HG03135 (cell line): ENCODE measurements at regions not wholly inside any gene's neighbourhood (a gene's known extent, or its start where the extent isn't known, plus 50 kb on each side); places are given as distances from the start of the nearest gene placed in this dataset.

Source experiments
- ATAC-seq: cut with Tn5 transposase; IDR thresholded peaks from one replicate; pipeline ENCODE4 v1.9.1; 2021; ENCODE audit warnings: mild to moderate bottlenecking, moderate library complexity; ENCODE audit not compliant: unreplicated experiment

DNA sequence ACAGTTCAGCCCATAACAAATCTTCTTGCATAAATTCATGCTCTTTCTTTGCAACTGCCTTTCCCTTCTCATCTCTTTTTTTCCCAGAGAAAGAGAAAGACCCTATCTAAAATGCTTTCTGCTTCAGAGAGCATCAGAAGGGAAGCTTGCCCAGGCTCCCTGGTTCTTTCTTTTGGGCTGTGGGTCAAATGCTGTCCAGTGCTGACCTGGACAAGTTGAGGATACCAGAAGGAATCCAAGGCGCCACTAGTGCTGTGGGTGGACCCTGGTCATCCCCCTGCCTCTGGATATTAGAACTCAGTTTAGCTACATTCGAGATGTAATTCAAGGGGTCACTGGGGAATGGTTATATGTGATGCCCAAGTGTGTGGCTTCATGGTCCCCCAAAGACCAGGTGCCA lies 411.6 kb downstream of the RPS24 start:
- ATAC-seq = no peak

DNA sequence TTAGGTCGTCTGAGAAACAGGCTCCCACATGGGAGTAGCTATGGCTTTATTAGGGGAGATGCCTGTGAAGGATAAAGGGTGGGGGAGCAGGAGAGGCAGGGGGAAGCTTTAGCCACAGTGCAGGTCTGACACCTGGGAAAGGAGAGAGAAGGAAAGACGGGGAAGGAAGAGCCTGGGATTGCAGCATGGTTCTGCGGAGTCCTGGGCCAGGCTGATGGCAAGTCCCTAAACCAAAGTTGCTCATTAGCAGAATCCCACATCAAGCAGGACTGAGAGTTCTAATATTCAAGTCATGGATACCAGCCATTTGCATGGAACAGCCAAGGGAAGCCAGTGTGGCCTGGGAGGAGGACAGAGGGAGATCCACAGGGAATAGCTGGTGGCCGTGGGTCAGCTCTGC lies 414.8 kb downstream of the RPS24 start:
- no peak for ATAC-seq

DNA sequence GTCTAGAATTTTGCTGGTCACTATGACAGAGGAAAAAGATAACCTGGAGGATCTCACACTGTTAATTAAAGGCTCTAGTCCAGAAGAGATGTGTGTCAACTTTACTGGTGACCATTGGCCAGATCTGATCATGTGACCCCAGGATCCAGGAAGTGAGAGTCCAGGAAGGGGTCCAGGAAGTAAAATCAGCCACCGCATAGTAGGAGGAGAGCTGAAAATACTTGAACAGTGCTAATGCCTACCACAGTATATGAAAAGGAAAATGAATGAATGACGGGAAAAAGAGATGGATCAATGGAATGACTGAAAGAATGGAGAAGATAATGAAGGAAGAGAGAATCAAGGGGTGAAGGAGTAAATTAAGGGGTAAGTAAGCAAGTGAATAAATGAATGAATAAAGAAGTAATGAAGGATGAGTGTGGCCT lies 415.3 kb downstream of the RPS24 start:
- ATAC-seq = no peak

DNA sequence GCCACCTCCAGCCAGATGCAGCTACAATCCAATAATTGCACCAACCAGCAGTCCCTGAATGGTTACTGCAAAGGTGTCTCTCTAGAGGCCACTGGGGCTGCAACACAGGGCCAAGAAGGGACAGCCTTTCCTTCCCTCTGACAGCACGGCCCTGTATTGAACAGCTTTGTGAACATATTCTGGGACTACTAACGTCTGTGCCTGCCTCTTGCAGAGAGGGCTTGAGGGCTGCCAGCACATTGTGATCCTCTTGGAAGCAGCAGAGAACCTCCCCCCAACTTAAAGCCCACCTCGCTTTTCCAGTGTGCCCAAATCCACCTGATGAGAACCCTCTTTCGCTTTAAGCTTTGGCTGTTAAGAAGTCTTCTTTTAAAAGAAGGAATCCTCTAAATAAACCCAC lies 415.9 kb downstream of the RPS24 start:
- ATAC-seq = no peak

DNA sequence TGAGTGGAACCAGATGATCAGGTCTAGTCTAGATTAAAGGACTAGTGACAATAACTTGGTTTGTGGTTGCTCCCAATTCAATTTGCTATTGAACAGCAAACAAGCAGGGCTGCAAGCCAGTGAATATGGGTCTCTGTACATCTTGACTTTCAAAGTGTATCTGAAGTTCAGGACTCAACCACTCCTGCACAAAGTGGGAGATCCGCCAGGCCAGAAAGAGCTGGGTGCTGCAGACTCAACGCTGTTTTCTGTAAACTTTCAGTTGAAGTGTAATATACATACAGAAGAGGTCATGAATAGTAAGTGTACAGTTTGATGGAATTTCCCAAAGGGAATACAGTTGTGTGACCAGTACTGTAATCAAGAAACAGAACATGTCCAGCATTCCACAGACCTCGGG lies 416.6 kb downstream of the RPS24 start:
- ATAC-seq = no peak

DNA sequence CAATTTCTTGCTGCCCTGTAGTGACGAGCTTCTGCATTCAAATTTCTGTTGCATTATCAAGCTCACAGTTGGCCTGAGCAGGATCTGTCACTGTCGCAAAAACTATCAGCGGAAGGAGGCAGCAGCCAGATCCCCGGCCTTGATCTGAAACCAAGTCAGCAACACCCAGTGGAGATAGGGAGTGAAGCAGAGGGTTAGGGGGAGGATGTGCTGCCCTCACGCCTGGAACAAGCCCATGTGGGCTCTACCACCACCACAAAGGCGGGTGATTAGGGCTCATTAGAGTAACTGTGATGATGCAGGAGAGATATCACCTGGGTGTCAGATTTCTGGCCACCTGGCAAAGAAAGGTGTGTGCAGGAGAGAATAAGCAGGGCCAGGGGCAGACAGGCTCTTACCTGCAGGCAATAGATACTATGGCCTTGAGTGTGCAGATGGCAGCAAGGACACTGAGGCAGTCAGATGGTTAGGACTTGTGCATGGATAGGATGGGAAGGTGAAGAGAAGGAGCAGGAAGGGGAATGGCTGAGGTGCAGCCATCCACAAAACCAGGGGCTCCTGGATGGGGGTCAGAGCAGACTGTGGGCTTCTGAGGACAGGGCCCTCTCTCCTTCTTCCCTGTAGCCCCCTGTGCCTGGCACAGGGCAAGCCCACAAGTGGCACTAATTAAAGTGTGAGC lies 417.3 kb downstream of the RPS24 start:
- ATAC-seq = no peak

DNA sequence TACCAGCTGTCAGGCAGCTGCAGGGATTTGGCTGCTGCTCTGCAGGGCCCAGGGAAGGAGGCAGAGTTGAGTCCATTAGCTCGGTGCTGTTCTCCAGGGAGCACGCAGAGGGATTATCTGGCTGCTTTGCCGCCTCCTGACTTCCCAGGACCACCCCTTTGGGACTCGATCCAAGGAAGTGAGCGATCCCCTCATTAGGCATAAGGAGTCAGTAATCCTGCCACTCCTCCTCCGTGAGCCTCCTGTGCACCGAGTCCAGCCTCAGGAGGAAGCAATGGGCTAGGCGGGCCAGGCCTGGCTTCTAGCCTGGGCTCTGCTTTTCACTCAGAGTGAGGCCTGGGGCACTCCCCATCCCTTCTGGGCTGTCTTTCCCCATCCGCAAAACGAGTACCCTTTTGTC lies 417.9 kb downstream of the RPS24 start:
- no peak for ATAC-seq

DNA sequence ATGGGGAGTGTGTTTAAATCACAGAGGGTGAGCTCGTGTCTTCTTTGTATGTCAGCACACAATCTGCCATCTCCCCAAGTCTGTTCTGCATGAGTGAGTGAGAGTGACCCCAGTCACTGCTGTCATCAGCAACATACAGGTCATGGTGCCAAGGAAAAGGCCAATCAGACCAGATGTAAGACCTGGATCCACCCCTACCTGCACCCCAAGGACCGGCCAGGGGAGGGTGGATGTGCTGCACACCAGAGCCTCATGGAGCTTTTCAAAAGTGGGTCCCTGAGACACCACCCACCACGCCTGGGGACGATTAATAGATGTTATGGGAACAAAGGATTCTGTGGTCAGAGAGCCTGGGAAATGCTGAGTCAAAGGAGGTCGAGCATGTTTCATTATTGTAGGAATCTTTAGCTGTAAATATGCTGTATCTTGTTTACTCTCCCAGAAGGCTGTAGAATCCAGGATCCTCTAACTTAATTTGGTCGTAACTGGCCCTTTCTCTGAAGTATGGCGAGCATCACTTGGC lies 420.5 kb downstream of the RPS24 start:
- no peak for ATAC-seq

DNA sequence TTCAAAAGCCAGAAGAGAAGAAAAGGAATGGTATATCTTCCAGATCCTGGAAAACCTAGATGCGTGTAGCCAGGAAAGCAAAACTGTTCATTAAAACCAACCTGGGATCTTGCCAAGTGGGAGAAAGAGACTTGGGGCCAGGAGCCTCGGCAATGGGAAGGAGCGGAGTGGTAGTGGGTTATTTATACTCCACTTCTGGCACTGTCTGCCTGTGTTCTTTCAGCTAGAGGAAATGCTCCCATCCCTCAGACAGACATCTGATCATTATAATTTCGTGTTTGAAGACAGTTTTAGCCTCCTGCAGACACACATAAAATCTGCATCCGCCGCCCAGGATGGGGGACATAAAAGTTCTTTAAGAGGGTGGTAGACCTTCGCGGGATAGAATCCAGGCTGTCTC lies 421.6 kb downstream of the RPS24 start:
- no peak for ATAC-seq

DNA sequence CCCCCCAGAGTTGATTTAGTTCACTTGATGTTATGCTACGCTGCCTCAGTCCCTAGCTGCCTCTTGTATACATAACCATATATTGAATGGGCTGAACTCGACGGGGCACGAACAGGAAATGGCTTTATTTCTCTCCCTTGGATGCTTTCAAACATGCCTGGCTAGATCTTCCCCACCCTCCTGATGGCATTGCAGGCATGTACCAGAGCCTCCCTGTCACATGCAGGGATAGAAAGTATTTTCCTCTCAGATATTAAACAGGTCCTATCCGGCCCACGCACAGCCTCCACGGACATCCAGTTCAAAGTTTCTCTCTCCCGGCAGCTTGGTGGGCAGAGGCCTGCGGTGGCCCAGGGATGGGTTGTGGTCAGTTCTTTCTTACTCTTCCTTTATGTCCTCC lies 422.1 kb downstream of the RPS24 start:
- ATAC-seq = no peak

DNA sequence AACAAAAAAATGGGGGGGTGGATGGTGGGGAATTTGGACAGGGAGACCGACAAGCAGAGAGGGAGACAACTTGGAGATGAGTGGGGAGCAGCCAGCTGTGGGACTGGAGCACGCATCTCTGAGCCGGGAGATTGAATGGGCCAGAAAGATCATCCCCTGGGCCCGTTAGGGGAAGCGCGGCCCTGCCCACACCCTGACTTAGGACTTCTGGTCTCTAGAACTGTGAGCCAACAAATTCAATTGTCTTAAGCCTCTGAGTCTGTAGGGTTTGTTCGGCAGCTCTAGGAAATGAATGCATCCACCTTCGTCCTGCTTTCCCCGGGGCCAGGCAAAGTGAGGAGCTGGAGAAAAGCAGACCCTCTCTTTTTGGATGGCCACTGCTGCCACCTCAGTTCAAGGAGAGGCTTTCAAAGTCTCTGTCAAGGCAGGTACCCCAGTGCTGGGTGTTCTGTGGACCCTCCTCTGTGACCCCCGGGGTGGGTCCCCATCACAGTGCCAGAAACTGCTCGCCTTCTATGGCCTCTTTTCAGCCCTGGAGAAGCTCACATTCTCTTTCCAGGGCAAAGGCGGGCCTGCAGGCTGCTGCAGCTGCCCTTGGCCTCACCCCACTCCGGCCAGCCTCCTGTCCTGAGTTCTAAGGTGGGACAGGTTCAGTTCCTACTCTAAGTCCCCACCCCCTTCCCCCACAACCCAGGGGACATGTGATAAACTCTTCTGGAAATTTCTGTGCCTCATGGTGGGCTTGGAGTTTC lies 423.2 kb downstream of the RPS24 start:
- no peak for ATAC-seq

DNA sequence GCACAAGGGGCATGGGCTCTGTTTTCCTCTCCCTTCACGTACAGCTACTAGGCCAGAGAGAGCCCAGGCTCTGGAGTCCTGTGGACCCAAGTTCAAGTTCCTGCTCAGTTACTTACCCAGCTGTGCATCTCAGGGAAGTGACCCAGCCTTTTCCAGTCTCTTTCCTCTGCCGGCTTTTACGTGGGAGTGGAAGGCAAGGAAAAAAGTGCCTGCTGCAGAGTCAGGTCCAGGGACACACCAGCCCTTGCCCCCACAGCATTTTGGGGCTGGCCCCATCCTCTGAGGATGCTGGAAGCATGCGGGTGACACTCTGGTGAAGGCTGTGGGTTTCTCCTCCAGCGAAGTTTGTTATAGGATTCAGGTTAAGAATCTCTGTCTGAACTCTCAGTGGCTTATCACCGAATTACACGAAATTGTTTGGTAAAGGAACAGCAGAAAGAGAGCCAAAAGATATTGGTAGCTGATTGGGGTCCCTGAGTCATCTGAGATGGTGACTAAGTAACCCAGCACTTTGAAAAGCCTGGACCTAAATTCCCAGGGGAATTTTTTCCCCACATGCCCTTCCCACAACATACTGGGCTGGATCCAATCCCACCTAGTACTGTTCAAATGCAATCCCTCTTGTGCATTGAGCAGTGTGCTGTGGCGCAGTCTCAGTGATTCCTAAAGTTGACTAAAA lies 424.3 kb downstream of the RPS24 start:
- no peak for ATAC-seq

DNA sequence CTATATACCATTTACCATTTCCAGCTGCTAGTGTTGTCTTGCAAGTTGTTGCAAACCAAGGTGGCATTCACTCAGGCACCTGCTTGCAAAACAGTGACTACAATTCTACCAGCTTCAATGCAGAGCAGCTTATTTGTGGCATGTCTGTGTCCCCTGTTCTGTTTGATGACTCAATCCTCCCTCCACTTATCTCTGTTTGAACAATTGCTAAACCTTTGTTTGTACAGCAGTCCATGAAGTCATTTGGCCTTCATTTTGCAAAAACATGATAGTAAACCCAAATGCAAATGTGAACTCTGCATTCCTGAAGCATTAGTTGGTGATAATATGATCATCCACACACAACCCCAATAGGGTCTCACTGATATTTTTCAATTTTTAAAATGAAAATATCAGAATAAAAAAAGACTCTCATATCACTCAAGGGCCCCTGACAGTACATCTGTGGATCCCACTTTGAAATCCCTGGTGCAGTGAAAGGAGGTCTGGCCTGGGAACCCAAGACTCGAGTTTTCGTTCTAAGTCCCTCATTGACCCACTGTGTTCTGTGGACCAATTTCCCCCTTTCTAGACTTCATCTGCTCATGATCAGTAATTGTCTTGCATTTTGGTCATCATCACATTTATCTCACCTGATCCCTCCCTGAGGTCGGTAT lies 425.4 kb downstream of the RPS24 start:
- ATAC-seq = no peak

DNA sequence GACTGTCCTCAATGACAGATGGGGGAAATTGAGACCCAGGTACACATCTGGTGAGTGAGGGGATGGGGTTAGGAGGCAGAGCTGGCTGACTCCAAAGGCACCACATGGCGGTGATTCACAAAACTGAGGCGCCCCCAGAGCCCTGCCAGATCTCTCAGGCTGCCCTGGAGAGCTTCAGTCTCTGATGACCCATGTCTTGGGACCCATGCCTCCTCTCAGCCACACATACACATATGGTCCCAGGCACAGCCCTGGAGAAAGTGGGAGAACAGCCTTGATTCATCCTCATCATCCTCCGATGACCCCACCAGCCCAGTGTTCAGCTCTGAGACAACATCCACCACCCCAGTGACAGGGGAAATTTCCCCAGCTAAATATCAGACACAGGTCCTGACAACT lies 426.0 kb downstream of the RPS24 start:
- ATAC-seq = no peak

DNA sequence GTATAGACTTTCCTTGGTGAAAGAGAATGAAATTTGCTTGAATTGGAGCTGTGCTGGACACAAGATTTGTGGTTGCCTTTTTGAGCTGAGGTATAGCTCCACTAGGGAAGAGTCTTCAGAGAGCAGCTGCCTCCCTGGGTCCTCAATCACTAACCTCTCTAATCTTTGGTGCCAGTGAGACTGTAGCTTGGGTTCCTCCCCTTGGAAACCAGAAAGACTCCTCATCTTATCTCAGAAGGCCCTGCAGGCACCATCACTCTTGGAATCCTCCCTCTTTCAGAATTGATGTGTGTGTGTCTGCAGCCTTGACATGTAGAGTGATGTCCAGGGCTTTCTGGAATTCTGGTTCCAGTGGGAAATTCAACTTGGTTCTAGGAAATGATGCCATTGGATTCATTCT lies 426.5 kb downstream of the RPS24 start:
- ATAC-seq = no peak

DNA sequence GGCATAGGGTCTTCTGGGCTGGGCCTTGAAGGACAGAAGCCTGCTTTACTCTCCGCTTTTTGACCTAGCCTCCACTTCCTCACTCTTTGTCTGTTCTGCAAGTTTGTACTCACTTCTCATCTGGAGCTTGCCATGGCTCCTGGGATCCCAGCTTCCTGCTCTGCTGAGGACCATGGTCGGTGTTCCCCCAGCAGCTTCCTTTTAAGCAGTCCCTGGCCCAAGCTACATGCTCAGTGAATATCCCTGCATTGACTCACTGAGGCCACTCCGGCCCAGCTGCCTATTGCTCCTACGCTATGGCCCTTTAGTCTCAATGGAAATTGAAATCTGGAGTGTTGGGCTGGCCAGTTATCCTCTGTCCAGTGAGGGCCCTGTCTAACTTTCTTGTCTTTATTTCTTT lies 427.7 kb downstream of the RPS24 start:
- no peak for ATAC-seq

DNA sequence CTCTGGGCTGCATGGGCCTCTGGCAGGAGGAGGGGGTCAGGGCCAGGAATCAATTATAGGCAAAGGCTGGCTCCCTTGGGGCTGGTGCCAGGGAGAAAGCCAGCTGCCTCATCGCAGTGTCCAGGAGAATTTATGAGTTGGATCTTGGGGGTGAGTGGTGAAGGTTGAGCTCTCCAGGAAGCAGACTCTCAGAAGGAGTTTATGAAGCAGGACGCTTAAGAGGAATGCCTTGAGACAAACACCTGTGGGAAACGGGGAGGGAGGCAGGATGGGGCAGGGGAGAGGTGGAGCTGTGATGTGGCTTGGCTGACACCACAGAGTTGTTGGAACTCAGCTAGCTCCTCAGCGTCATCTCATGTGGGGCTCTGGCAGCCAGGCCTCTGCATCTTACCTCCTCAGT lies 428.5 kb downstream of the RPS24 start:
- no peak for ATAC-seq

DNA sequence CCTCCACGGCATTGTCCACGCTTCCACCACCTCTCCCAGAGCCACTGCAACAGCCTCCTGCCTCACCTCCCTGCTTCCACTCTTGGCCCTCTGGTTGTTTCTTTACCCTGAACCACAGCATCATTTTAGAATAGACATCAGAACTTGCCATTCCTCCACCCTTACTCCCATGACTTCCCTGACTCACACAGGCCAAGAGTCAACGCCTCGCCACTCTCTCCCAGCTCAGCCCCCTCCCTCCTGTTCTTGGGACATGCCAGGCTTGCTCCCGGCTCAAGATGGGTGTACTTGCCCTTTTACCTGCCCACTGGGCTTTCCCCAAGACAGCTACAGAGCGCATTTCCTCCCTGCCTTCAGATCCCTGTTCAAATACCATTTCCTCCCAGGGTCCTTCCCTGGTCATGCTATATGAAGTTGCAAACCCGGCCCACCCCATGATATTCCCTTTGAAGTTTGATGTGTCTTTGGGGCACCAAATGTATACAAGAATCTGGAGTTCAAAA lies 429.1 kb downstream of the RPS24 start:
- no peak for ATAC-seq

DNA sequence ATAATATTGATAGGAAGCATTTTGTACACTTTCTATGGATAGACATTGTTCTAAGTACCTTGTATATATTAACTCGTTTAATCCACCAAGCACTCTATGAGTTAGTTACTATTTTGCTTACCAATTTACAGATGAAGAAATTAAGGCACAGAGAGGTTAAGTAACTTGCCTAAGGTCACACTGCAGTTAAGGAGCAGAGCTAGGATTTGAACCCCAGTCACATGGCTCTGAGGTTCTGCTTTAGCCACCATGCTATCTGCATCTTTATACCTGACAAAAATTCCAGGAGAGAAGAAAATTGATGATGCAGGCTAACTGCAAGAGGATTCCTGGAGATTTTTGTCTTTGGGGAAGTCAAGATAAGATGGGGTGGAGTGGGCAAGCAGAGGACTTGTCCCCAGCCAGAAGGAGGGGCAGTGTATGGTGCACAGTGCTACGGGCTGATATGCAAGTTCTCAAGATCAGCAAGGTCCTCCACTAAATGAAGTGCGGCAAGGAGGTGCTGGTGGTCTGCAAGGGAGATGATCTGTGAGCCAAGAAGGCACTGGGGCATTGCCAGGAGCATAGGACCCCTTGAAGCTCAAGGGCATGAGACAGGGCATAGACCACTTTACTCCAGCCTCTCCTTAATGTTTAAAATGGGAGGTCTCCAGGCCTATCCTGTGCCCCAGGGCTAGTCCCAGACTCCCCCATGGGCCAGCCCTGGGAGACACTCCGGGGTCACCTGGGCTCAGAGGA lies 430.6 kb downstream of the RPS24 start:
- no peak for ATAC-seq

DNA sequence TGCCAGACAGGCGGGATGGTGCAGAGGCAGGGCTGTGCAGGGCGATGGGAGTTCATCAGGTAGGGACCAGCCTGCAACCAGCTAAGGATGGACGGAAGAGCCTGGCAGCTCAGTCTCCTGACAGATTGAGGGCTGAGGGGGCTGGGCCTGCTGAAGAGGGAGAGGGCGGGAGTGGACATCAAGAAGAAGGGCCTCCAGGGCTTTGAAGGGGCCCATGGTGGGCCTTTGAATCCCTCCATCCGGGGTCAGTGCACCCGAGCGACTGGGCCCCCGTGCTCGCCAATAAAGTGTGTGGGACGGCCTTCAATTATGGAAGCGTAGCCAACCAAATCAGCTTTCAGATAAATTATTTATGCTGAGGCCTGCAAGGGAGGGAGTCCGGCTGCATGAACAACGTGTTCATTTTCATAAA lies 431.2 kb downstream of the RPS24 start:
- ATAC-seq = no peak

DNA sequence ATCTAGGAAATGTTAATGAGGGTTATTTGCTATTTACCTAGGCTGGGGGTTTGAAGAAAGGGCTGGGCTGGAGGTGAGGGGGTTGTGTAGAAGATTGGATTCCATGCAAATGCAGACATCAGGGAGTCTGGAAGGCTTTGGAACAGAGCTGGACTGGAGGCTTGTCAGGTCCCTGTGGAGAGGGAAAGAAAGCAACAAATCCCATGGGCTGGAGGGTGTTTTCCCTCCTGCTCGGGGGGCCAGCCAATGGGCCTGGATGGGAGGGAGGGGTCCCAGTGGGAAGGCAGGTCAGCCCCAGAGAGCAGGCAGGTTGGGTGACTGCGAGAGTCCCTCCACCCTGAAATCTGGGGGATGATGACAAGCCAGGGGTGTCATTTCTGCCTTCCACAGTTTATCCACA lies 431.8 kb downstream of the RPS24 start:
- ATAC-seq = no peak
